ENCODE measurements at regions not wholly inside any gene's neighbourhood (a gene's known extent, or its start where the extent isn't known, plus 50 kb on each side); places are given as distances from the start of the nearest gene placed in this dataset.

DNA sequence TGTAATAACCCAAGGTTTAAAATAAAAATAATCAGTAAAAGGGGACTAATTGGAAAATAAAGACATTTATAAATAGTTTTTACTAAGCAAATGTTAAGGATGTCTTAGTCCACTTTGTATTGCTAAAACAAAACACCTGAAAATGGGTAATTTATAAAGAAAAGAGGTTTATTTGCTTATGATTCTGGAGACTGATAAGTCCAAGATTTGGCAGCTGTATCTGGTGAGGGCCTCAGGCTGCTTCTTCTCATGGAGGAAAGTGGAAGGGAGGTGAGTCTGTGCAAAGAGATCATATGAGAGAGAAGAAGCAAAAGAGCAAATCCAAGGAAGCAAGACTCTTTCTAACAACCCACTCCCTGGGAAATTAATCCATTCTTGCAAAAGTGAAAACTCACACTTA, 299.5 kb downstream of the DSC3 start:
- ChIA-PET POLR2A (no interaction called here), CTCF (no interaction called here)
- Mint-ChIP-seq H3K4me3 (ENCODE audit: unreplicated experiment) (no peak overlapping the region), H3K4me1 (ENCODE audit: low read depth, unreplicated experiment) (no peaks in the 10 kb centered on the region), H3K9me3 (ENCODE audit: unreplicated experiment) (no peaks in the 10 kb centered on the region), H3K36me3 (ENCODE audit: insufficient read depth, unreplicated experiment) (no peaks in the 10 kb centered on the region), H3K27ac (ENCODE audit: unreplicated experiment) (no peak overlapping the region), H3K27me3 (ENCODE audit: insufficient read depth, unreplicated experiment) (peaks cover 5% of the 10 kb centered on the region)
- no peaks in the 10 kb centered on the region for H3K27me3 ChIP-seq (replicated peaks; ENCODE audit: control insufficient read depth, insufficient read depth, low read length)
- TF ChIP-seq, protein P1, sequence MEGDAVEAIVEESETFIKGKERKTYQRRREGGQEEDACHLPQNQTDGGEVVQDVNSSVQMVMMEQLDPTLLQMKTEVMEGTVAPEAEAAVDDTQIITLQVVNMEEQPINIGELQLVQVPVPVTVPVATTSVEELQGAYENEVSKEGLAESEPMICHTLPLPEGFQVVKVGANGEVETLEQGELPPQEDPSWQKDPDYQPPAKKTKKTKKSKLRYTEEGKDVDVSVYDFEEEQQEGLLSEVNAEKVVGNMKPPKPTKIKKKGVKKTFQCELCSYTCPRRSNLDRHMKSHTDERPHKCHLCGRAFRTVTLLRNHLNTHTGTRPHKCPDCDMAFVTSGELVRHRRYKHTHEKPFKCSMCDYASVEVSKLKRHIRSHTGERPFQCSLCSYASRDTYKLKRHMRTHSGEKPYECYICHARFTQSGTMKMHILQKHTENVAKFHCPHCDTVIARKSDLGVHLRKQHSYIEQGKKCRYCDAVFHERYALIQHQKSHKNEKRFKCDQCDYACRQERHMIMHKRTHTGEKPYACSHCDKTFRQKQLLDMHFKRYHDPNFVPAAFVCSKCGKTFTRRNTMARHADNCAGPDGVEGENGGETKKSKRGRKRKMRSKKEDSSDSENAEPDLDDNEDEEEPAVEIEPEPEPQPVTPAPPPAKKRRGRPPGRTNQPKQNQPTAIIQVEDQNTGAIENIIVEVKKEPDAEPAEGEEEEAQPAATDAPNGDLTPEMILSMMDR (IDR thresholded peaks at IDR 0.05; ENCODE audit: insufficient read depth in 1 of 2, low read depth in 1 of 2, low read length in 1 of 2, severe bottlenecking in 1 of 2, unreplicated experiment in 1 of 2): no peak
- no peaks in the 10 kb centered on the region for H3K4me1 ChIP-seq
- BruUV-seq (replicated peaks): no TSS peak
- no peak overlapping the region for H3K4me3 ChIP-seq (ENCODE audit: low read depth, low read length)
- H3K9me3 ChIP-seq: no peaks in the 10 kb centered on the region
- no peak for DNase-seq
- no peaks in the 10 kb centered on the region for H3K36me3 ChIP-seq (ENCODE audit: control insufficient read depth, insufficient read depth, low read length)
- intact Hi-C loops (cut with micrococcal nuclease; ENCODE audit: unreplicated experiment): no loop called here

DNA sequence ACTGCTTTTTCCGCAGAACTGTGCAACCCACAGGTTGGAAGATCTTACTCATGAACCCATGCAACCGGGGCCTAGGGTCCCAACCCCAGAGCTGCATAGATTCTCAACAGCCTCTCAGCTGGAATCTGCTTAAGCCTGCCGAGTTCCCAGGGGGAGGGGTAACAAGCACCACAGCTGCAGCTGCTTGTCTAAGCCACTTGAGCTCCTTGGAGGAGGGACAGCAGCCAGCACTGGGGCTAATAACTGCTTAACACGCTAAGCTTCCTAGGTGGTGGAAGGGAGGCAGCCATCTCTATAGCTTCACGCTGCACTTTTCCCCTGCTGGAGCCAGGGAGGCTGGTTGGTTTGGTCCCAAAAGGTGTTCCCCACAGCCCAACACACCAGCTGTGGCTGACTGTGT, 311.6 kb downstream of the DSC3 start:
- Mint-ChIP-seq H3K27me3 (ENCODE audit: insufficient read depth, unreplicated experiment) (peaks cover 3% of the 10 kb centered on the region), H3K4me3 (ENCODE audit: unreplicated experiment) (no peak overlapping the region), H3K9me3 (ENCODE audit: unreplicated experiment) (no peaks in the 10 kb centered on the region), H3K27ac (ENCODE audit: unreplicated experiment) (no peak overlapping the region), H3K36me3 (ENCODE audit: insufficient read depth, unreplicated experiment) (no peaks in the 10 kb centered on the region), H3K4me1 (ENCODE audit: low read depth, unreplicated experiment) (no peaks in the 10 kb centered on the region)
- Histone ChIP-seq H3K4me3 (ENCODE audit: low read depth, low read length) (no peak overlapping the region), H3K4me1 (no peaks in the 10 kb centered on the region), H3K36me3 (ENCODE audit: control insufficient read depth, insufficient read depth, low read length) (no peaks in the 10 kb centered on the region), H3K27me3 (replicated peaks; ENCODE audit: control insufficient read depth, insufficient read depth, low read length) (no peaks in the 10 kb centered on the region), H3K9me3 (no peaks in the 10 kb centered on the region)
- TF ChIP-seq, protein P1 (IDR thresholded peaks at IDR 0.05; ENCODE audit: insufficient read depth in 1 of 2, low read depth in 1 of 2, low read length in 1 of 2, severe bottlenecking in 1 of 2, unreplicated experiment in 1 of 2): no peak
- BruUV-seq (replicated peaks): no TSS peak
- intact Hi-C loops (cut with micrococcal nuclease; ENCODE audit: unreplicated experiment): no loop called here
- ChIA-PET CTCF (no interaction called here), POLR2A (no interaction called here)
- no peak for DNase-seq

GRCh38 chr18:30727849-30728248, 314.7 kb downstream of the DSC3 start:
- no peaks in the 10 kb centered on the region for H3K4me1 Mint-ChIP-seq (ENCODE audit: low read depth, unreplicated experiment)
- TF ChIP-seq, protein P1 (IDR thresholded peaks at IDR 0.05; ENCODE audit: insufficient read depth in 1 of 2, low read depth in 1 of 2, low read length in 1 of 2, severe bottlenecking in 1 of 2, unreplicated experiment in 1 of 2): no peak
- H3K4me3 Mint-ChIP-seq (ENCODE audit: unreplicated experiment): no peak overlapping the region
- H3K36me3 Mint-ChIP-seq (ENCODE audit: insufficient read depth, unreplicated experiment): no peaks in the 10 kb centered on the region
- H3K36me3 ChIP-seq (ENCODE audit: control insufficient read depth, insufficient read depth, low read length): no peaks in the 10 kb centered on the region
- ChIA-PET CTCF (no interaction called here), POLR2A (no interaction called here)
- peaks cover 3% of the 10 kb centered on the region for H3K27me3 Mint-ChIP-seq (ENCODE audit: insufficient read depth, unreplicated experiment)
- intact Hi-C loops (cut with micrococcal nuclease; ENCODE audit: unreplicated experiment): no loop called here
- H3K9me3 Mint-ChIP-seq (ENCODE audit: unreplicated experiment): no peaks in the 10 kb centered on the region
- no peak overlapping the region for H3K27ac Mint-ChIP-seq (ENCODE audit: unreplicated experiment)
- no peaks in the 10 kb centered on the region for H3K27me3 ChIP-seq (replicated peaks; ENCODE audit: control insufficient read depth, insufficient read depth, low read length)
- no TSS peak for BruUV-seq (replicated peaks)
- H3K4me3 ChIP-seq (ENCODE audit: low read depth, low read length): no peak overlapping the region
- H3K9me3 ChIP-seq: no peaks in the 10 kb centered on the region
- H3K4me1 ChIP-seq: no peaks in the 10 kb centered on the region
- DNase-seq: no peak
